Epithelial cell of esophagus (primary cell): ENCODE measurements at regions not wholly inside any gene's neighbourhood (a gene's known extent, or its start where the extent isn't known, plus 50 kb on each side); places are given as distances from the start of the nearest gene placed in this dataset.

ENCODE experiments used
- DNase-seq: peaks from one replicate; pipeline ENCODE4 v3.0.0; 2010; ENCODE audit warnings: low read depth
- H3K4me3 ChIP-seq: 2 replicates; pipeline ENCODE4 v1.5.1; 2011; ENCODE audit warnings: mild to moderate bottlenecking, low read length, control low read depth
- TF ChIP-seq, protein P1 (sequence below): IDR thresholded peaks from 2 replicates; pipeline ENCODE4 v1.5.1; 2011; ENCODE audit warnings: low read depth, mild to moderate bottlenecking, low read length, control low read depth, inconsistent platforms; ENCODE audit not compliant: insufficient read depth; ENCODE audit errors: missing control alignments

DNA sequence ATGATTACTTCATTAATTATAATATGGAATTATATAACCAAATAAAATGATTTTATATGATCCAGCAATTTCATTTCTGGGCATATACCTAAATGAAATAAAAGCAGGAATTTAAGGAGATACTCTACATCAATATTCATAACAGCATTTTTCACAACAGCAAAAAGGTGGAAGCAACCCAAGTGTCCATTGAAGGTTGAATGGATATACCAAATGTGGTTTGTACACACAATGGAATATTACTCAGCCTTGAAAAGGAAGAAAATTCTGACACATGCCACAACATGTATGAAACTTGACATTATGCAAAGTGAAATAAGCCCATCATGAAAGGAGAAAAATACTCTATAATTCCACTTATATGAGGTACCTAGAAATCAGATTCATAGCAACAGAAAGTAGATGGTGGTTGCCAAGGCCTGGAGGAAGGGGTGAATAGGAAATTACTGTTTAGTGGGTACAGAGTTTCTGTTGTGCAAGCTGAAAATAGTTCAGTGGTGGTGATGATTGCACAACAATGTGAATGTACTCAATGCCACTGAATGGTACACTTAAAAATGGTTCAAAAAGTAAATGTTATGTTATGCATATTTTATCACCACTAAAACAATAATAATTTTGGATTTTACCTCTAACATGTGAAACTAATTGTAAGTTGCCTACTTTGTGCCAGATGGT is 471.5 kb downstream of the SPRY1 start:
- H3K4me3 ChIP-seq = no peak overlapping the region
- TF ChIP-seq, protein P1, sequence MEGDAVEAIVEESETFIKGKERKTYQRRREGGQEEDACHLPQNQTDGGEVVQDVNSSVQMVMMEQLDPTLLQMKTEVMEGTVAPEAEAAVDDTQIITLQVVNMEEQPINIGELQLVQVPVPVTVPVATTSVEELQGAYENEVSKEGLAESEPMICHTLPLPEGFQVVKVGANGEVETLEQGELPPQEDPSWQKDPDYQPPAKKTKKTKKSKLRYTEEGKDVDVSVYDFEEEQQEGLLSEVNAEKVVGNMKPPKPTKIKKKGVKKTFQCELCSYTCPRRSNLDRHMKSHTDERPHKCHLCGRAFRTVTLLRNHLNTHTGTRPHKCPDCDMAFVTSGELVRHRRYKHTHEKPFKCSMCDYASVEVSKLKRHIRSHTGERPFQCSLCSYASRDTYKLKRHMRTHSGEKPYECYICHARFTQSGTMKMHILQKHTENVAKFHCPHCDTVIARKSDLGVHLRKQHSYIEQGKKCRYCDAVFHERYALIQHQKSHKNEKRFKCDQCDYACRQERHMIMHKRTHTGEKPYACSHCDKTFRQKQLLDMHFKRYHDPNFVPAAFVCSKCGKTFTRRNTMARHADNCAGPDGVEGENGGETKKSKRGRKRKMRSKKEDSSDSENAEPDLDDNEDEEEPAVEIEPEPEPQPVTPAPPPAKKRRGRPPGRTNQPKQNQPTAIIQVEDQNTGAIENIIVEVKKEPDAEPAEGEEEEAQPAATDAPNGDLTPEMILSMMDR = no peak
- no peak for DNase-seq

DNA sequence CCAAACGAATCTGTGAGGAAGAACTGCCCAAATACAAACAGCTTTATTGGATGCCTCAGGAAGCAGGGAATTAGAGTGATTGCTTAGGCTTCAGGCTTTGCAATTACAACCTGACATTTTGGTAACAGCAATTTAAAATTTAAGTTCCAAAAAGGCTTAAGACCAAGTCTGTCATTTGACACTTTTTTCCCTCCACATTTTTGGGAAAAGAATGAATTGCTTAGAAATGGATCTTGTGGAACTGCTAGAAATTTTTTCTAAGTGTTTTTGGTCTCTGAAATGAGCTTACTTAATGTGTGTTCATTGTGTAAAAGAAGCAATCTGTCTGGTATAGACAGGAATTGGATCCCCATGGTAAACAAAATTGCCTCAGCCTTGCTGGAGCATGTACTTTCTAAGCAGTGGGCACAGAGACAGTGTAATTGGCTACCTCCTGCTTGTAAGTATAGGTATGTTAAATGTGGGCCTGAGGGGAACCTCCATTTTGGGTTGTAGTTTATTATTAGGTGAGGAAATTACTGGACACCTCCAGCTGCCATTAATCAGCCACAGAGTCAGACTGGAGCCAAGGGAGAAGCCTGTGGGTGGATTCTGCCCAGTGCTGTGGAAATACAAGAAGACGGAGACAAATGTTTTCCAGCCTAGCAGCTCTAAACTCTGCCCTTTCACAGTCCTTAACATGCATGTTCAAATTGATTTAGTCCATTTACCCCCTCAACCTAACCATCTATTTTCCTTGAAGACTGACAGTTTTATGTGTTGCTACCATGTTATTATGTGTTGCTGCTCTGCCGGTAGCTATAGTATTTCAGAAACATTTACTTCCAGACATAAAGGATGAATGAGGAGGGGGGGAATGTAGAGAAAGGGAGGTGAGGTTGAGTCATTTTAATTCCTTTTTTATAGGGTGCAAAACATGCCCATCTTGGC is 473.0 kb downstream of the SPRY1 start:
- no peak for DNase-seq
- H3K4me3 ChIP-seq = no peak overlapping the region
- TF ChIP-seq, protein P1 = no peak

DNA sequence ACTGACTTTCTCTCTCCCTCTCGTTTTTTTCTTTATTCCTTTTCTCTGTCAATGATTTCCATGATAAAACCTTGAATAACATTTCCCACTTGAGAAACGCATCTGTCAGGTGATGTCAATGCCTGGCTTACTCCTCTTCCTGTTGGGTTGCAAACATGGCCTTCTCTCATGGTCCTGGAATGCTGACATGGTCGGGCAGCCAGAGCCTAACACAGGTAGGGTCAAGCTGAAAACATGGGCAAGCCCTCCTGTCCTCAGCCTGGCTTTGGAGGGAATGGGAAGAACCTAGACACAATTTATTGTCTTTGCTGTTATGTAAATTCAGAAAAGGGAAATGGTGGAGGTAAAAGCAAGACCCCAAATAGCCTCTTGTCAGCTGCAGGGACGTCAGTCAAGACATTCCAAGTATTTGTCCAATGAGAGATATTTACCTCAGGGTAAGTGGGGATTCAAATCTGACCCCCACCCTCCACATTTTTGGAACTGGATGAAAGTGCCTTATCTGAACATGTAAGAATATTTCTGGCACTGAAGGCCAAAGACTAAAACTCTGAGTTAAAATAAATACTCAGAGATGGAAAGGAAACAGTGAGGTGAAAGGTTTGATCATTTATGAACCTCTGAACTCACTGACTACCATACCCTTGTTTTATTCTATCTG is 473.8 kb downstream of the SPRY1 start:
- TF ChIP-seq, protein P1 = no peak
- DNase-seq = no peak
- no peak overlapping the region for H3K4me3 ChIP-seq

DNA sequence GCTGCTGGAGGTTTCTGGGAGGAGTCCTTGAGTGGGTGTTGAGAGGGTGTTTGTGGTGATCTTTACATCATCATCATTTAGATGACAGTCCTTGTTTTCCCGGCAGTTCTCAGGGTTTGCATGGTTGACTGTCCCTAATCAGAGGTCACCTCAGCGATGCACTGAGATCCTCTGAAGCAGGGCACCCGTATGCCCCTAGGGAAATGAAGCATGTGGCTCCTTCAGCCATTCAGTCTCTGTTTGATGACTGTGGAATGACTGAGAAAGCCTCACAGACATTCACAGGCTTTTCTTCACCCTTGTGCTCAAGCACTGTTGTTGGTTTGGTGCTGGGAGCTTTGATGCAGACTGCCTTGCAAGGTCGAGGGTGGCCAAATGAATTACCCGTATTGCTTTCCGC is 474.7 kb downstream of the SPRY1 start:
- no peak for DNase-seq
- H3K4me3 ChIP-seq = no peak overlapping the region
- TF ChIP-seq, protein P1 = no peak

DNA sequence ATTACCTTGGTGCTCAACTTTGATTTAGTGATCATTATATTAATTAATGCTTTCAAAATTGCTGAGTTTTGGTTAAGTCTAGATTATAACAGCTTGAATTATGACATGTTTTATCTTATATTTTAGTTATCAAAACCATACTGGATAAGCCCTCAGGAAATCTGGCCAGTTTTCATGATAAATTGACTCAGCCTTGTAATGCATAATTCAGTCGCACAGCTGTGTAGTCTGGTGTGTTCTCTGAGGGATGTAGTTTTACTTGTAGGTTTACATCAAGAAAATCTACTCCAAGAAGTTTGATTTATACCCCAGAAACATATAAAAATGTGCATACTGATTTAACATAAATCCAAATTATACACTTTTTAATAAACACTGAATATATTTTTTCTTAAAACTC is 477.5 kb downstream of the SPRY1 start:
- TF ChIP-seq, protein P1 = no peak
- DNase-seq = no peak
- H3K4me3 ChIP-seq = no peak overlapping the region

DNA sequence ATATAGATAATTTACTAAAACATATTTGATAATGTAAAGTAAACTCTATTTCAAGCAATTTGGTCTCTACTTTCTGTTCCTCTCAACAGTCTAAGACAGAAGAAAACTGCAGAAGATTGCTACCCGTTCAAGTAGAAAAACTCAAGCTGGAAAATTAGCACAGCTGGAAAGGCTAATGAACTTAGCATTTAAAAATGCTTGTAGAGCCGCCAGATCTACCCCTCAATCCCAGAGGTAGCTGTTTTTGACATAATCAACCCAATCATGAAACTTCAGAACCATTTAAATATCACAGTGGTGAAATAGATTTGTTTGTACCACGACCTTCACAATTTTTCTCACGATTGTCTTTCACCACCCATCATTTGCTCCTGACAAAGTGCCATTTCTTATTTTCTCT is 479.5 kb downstream of the SPRY1 start:
- DNase-seq = no peak
- no peak overlapping the region for H3K4me3 ChIP-seq
- TF ChIP-seq, protein P1 = no peak
